Chondrocyte (in vitro differentiated cells): ENCODE measurements at regions not wholly inside any gene's neighbourhood (a gene's known extent, or its start where the extent isn't known, plus 50 kb on each side); places are given as distances from the start of the nearest gene placed in this dataset.

Source experiments
- DNase-seq: peaks from one replicate; pipeline ENCODE4 v3.0.0; 2021; ENCODE audit warnings: mixed read lengths, low spot score
- H3K27ac Mint-ChIP-seq: one replicate; pipeline ENCODE4 v1.8.0; 2021; ENCODE audit warnings: mild to moderate bottlenecking, moderate library complexity, mixed read lengths; ENCODE audit not compliant: unreplicated experiment
- H3K27me3 Mint-ChIP-seq: 2 replicates; pipeline ENCODE4 v1.8.0; 2021; ENCODE audit warnings: low read depth, mixed read lengths
- H3K36me3 Mint-ChIP-seq: 2 replicates; pipeline ENCODE4 v1.8.0; 2021; ENCODE audit warnings: low read depth, mixed read lengths
- H3K4me1 Mint-ChIP-seq: 2 replicates; pipeline ENCODE4 v1.8.0; 2021; ENCODE audit warnings: low read depth, mild to moderate bottlenecking, mixed read lengths
- H3K4me3 Mint-ChIP-seq: one replicate; pipeline ENCODE4 v1.8.0; 2021; ENCODE audit warnings: mild to moderate bottlenecking, moderate library complexity, mixed read lengths; ENCODE audit not compliant: unreplicated experiment
- H3K9me3 Mint-ChIP-seq: 2 replicates; pipeline ENCODE4 v1.8.0; 2021; ENCODE audit warnings: low read depth, mixed read lengths
- TF ChIP-seq, protein P1 (sequence below): fragments of 200-600 bp; sonication (generic); IDR thresholded peaks from 2 replicates; pipeline ENCODE4 v1.5.0; 2021; ENCODE audit warnings: antibody characterized with exemption, mild to moderate bottlenecking, moderate library complexity

DNA sequence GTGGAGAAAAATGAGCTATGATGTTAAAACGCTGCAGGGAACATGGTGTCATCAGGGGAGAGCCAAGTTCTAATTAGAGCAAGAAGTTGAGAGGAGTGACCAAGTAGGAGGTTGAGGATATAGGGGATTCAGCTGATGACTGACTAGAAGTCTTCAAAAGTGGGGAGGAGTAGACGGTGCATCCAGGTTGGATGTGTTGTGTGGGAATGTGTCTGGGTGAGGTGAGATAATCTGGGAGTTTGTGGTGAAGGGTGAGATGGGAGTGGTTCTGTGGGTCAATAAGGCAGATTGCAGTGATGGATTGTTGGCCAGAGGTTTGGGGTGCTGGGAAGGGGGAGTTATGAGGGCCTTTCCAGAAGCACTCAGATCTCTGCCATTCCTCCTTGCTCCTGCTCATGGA is 72.0 kb upstream of the IRF2BP2 start:
- TF ChIP-seq, protein P1, sequence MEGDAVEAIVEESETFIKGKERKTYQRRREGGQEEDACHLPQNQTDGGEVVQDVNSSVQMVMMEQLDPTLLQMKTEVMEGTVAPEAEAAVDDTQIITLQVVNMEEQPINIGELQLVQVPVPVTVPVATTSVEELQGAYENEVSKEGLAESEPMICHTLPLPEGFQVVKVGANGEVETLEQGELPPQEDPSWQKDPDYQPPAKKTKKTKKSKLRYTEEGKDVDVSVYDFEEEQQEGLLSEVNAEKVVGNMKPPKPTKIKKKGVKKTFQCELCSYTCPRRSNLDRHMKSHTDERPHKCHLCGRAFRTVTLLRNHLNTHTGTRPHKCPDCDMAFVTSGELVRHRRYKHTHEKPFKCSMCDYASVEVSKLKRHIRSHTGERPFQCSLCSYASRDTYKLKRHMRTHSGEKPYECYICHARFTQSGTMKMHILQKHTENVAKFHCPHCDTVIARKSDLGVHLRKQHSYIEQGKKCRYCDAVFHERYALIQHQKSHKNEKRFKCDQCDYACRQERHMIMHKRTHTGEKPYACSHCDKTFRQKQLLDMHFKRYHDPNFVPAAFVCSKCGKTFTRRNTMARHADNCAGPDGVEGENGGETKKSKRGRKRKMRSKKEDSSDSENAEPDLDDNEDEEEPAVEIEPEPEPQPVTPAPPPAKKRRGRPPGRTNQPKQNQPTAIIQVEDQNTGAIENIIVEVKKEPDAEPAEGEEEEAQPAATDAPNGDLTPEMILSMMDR = no peak
- peaks cover 13% of the 10 kb centered on the region for H3K4me1 Mint-ChIP-seq
- no peak for DNase-seq
- no peaks in the 10 kb centered on the region for H3K27me3 Mint-ChIP-seq
- H3K27ac Mint-ChIP-seq = no peak overlapping the region
- H3K9me3 Mint-ChIP-seq = peaks cover 9% of the 10 kb centered on the region
- H3K4me3 Mint-ChIP-seq = no peak overlapping the region
- peaks cover 4% of the 10 kb centered on the region for H3K36me3 Mint-ChIP-seq

DNA sequence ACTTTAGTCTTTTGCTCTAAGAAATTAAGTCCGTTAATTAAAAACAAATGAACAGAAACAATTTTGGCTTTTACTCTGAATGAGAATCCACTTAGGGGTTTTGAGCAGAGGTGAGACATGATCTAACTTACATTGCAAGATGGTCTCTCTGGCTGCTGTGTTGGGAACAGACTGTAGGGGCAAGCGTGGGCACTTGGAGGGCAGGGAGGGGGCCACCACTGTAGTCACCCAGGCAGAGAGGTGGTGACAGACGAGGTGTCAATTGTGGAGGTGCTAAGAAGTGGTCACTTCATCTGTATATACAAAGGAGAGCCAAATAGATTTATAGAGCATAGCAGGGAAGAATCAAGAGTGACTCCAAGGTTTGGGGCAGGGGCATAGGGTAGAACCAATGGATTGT is 71.1 kb upstream of the IRF2BP2 start:
- Mint-ChIP-seq H3K9me3 (peaks cover 7% of the 10 kb centered on the region), H3K27me3 (no peaks in the 10 kb centered on the region), H3K4me3 (no peak overlapping the region), H3K4me1 (peaks cover 16% of the 10 kb centered on the region), H3K36me3 (peaks cover 4% of the 10 kb centered on the region), H3K27ac (no peak overlapping the region)
- TF ChIP-seq, protein P1 = no peak
- DNase-seq = no peak

DNA sequence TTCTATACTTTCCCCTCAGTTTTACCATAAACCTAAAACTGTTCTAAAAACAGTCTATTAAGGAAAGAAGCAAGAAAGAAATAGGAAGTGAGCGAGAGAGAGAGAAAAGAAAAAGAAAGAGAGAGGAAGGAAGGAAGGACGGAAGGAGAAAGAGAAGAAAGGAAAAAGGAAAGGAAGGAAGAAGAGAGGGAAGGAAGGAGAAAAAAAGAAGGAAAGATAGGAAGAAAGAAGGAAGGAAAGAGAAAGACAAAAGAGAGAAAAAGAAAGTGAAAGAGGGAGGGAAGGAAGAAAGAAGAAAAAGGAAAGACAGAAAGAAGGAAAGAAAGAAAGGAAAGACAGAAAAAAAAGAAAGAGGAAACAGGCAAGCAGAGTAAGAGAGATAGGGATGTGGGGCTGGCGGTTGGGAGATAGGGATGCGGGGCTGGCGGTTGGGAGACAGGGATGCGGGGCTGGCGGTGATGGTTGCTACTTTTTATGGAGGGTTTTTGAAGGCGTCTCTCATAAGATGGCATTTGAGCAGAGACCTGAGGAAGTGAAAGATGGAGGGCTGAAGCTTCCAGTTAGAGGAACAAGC is 70.4 kb upstream of the IRF2BP2 start:
- H3K36me3 Mint-ChIP-seq = no peaks in the 10 kb centered on the region
- TF ChIP-seq, protein P1 = no peak
- peaks cover 18% of the 10 kb centered on the region for H3K4me1 Mint-ChIP-seq
- H3K27me3 Mint-ChIP-seq = no peaks in the 10 kb centered on the region
- H3K27ac Mint-ChIP-seq = no peak overlapping the region
- H3K9me3 Mint-ChIP-seq = peaks cover 2% of the 10 kb centered on the region
- no peak for DNase-seq
- no peak overlapping the region for H3K4me3 Mint-ChIP-seq

DNA sequence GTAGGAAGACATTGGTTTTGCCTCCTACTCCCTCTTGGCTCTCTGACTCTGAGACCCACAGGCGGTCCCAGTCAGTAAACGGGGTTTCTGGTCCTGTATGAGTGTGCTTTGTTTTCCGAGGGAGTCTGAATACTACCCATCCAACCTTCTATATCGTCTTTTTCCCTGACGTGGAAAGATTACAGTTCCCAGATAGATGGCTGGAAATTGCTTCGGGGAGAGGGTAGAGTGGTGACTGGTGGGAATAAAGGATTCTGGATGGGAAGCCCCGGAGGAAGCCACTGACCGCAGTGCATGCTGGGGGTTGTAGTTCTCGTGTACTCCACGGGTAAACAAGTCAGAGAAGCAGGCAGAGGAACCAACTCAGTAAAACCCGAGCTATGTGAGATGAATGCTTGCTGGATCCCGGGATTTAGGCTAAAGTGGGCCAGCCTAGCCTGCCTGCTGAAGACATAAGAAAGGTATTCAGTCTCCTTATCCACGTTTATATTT is 66.2 kb upstream of the IRF2BP2 start:
- no peaks in the 10 kb centered on the region for H3K36me3 Mint-ChIP-seq
- H3K27me3 Mint-ChIP-seq = no peaks in the 10 kb centered on the region
- TF ChIP-seq, protein P1 = no peak
- H3K9me3 Mint-ChIP-seq = no peaks in the 10 kb centered on the region
- H3K4me1 Mint-ChIP-seq = peaks cover 8% of the 10 kb centered on the region
- DNase-seq = no peak
- H3K4me3 Mint-ChIP-seq = peak overlapping the region; percentile 66
- no peak overlapping the region for H3K27ac Mint-ChIP-seq

DNA sequence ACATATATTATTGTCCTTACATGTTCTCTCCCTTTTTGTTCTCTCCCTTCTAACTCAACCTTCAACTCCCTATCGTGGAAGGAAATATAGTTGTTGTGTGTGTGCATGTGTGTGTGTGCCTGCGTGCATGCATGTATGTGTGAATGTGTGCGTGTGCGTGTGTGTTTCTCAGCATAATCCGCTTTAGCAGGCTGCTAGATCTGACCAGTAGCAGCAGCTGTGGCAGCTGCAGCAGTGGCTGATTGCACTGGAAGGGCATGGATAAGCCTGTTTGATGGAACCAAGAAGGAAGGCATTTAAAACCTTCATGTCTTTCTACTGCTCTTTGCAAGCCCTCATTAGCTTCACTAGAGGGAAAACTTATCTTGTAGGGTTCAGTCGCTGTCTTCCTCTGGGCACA is 65.6 kb upstream of the IRF2BP2 start:
- TF ChIP-seq, protein P1 = no peak
- H3K9me3 Mint-ChIP-seq = no peaks in the 10 kb centered on the region
- H3K4me3 Mint-ChIP-seq = no peak overlapping the region
- DNase-seq = no peak
- peaks cover 8% of the 10 kb centered on the region for H3K4me1 Mint-ChIP-seq
- H3K27ac Mint-ChIP-seq = no peak overlapping the region
- no peaks in the 10 kb centered on the region for H3K27me3 Mint-ChIP-seq
- H3K36me3 Mint-ChIP-seq = no peaks in the 10 kb centered on the region
